Stomach (tissue), 8 donors: ENCODE measurements at regions not wholly inside any gene's neighbourhood (a gene's known extent, or its start where the extent isn't known, plus 50 kb on each side); places are given as distances from the start of the nearest gene placed in this dataset.

Source experiments
- DNase-seq, 2 donors: peaks; one replicate each; pipeline versions ENCODE4 v3.0.0 to v3.0.0-alpha.2; 2013 to 2019
- H3K27ac ChIP-seq, 5 donors: fragments of 200-600 bp in 4 of 5; sonication (generic) in 4 of 5; one replicate each; pipeline ENCODE4 v1.5.1; 2013 to 2019; ENCODE audit warnings: mild to moderate bottlenecking in 1 of 5, moderate library complexity in 1 of 5
- H3K27me3 ChIP-seq, 3 donors: fragments of 200-600 bp; sonication (generic); one replicate each; pipeline ENCODE4 v1.5.1; 2017 to 2019; ENCODE audit warnings: mixed run types in 1 of 3
- H3K36me3 ChIP-seq, 4 donors: fragments of 200-600 bp; sonication (generic); 1 replicate in 3 of 4; 2 replicates in 1 of 4; pipeline ENCODE4 v1.5.1; 2016 to 2019
- H3K4me1 ChIP-seq, 4 donors: fragments of 200-600 bp; sonication (generic); one replicate each; pipeline ENCODE4 v1.5.1; 2016 to 2019
- H3K4me3 ChIP-seq, 4 donors: fragments of 200-600 bp; sonication (generic) in 3 of 4; one replicate each; pipeline ENCODE4 v1.5.1; 2016 to 2019; ENCODE audit warnings: mild to moderate bottlenecking in 1 of 4
- H3K9me3 ChIP-seq, 4 donors: fragments of 200-600 bp; sonication (generic); one replicate each; pipeline ENCODE4 v1.5.1; 2016 to 2019
- EP300 ChIP-seq: sonication (generic); formaldehyde crosslinking; IDR thresholded peaks from one replicate; pipeline ENCODE4 v1.6.1; 2017; ENCODE audit warnings: antibody characterized with exemption
- POLR2A ChIP-seq, 4 donors: fragments of 450-650 bp; IDR thresholded peaks; one replicate each; pipeline ENCODE4 v1.6.1; 2016; ENCODE audit warnings: antibody characterized with exemption in 4 of 4, control low read depth in 2 of 4, mild to moderate bottlenecking in 1 of 4, moderate library complexity in 1 of 4
- POLR2AphosphoS5 ChIP-seq, 3 donors: sonication (generic); formaldehyde crosslinking; IDR thresholded peaks; one replicate each; pipeline ENCODE4 v1.6.1; 2016; ENCODE audit warnings: antibody characterized with exemption in 3 of 3
- WGBS, 5 donors: extraction: QIAGEN DNeasy Blood & Tissue Kit in 3 of 5; methylation state at CpG; one replicate each; pipeline versions ENCODE4 v1.1.5 to v1.1.7; 2013 to 2018; 5-methylcytosine and 5-hydroxymethylcytosine counted together
- intact Hi-C: fragments of 100-400 bp; cut with DNase I; formaldehyde crosslinking; loops from one replicate; pipeline ENCODE4 v1.15.1; 2023; ENCODE audit warnings: low total_unique reads
- TF ChIP-seq, protein P1 (sequence below), 7 experiments: fragments of 450-650 bp in 4 of 7; fragments of 200-600 bp in 3 of 7; sonication (generic) in 3 of 7; IDR thresholded peaks; one replicate each; pipeline ENCODE4 v1.5.1; 2016 to 2019; ENCODE audit warnings: antibody characterized with exemption in 7 of 7, control low read depth in 2 of 7, mild to moderate bottlenecking in 1 of 7
- donor health status: healthy with polysubstance abuse.
- donor health status: Bipolar disorder and iron deficiency.
- donor health status: healthy.

DNA sequence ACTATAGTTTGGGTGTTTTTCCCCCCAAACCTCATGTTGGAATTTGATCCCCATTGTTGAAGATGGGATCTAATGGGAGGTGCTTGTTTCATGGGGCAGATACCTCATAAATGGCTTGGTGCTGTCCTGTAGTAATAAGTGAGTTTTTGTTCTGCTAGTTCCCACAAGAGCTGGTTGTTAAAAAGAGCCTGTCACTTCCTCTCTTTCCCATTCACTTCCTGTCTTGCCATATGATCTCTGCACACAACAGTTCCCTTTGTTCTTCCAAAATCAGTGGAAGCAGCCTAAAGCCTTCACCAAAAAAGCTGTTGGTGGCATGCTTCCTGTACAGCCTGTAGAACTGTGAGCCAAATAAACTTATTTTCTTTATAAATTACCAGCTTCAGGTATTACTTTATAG is 768.2 kb upstream of the VRK2 start:
- DNase-seq, result no peak
- Histone ChIP-seq H3K27me3 (no peaks in the 10 kb centered on the region), H3K4me1 (no peaks in the 10 kb centered on the region), H3K36me3 (no peaks in the 10 kb centered on the region), H3K4me3 (no peak overlapping the region), H3K9me3 (peaks cover 0 to 25% (median 20%) of the 10 kb centered on the region in 4 donors), H3K27ac (no peak overlapping the region)
- intact Hi-C loops, result no loop called here
- TF ChIP-seq POLR2A (IDR thresholded peaks at IDR 0.05) (no peak), POLR2AphosphoS5 (IDR thresholded peaks at IDR 0.05) (no peak), EP300 (no peak)
- TF ChIP-seq, protein P1, sequence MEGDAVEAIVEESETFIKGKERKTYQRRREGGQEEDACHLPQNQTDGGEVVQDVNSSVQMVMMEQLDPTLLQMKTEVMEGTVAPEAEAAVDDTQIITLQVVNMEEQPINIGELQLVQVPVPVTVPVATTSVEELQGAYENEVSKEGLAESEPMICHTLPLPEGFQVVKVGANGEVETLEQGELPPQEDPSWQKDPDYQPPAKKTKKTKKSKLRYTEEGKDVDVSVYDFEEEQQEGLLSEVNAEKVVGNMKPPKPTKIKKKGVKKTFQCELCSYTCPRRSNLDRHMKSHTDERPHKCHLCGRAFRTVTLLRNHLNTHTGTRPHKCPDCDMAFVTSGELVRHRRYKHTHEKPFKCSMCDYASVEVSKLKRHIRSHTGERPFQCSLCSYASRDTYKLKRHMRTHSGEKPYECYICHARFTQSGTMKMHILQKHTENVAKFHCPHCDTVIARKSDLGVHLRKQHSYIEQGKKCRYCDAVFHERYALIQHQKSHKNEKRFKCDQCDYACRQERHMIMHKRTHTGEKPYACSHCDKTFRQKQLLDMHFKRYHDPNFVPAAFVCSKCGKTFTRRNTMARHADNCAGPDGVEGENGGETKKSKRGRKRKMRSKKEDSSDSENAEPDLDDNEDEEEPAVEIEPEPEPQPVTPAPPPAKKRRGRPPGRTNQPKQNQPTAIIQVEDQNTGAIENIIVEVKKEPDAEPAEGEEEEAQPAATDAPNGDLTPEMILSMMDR (IDR thresholded peaks at IDR 0.05), result no peak

DNA sequence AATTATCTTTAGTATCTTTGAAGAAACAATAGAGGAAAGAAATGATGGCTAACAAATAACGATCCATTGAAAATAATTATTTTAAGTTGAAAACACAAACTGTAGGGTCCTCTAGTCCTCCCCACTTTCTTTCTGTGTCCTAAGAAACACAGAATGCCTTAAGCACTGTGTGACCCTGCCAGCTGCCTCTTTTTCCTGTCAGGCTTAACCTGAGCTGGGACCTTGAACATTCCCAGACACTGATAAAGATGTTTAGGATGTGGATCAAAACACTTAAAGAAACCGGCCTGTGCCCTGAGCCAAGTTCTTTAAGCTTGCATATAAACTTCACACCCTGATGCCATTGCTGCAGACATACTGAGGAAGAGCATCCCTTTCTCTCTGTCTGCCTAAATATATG is 755.4 kb upstream of the VRK2 start:
- whole genome bisulfite sequencing, 5 donors, result 49 to 55% (median 51%) methylated on average over 2 of the region's 2 CpGs

DNA sequence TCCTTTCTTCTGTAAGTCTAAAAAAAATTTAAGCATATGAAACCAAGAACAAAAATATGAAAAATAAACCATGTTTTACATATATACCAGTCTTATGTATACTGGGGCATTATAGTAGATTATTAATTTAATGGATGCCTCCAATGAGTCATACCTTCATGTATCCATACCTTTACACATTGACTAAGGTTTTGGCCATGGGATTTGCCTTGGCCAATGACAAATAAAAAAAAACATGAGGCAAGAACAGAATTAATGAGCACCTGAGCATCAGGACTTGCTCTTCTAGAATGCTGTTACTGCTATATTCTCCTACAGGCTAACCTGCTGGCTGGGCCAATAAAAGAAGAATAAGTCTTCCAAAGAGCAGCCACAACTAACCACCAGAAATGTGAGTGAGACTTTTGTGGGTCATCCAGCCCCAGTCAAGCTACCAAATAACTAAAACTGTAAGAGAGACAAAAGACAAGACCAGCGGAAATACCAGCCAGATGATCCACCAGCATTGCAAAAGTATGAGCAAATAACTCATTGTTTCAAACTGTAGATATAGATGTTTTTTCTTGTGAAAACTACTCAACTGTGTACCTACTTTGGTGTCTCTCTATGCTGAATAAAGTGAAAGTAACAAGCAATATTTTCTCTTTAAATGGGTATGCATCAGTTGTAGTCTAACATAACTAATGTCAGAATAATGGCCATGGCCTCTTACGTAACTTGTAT is 749.6 kb upstream of the VRK2 start:
- Histone ChIP-seq H3K9me3 (peaks cover 0 to 6% (median 0%) of the 10 kb centered on the region in 4 donors), H3K27ac (no peak overlapping the region), H3K27me3 (no peaks in the 10 kb centered on the region), H3K4me3 (no peak overlapping the region), H3K36me3 (no peaks in the 10 kb centered on the region), H3K4me1 (no peaks in the 10 kb centered on the region)
- 88 to 96% (median 92%) methylated on average over 2 of the region's 2 CpGs for WGBS, 5 donors
- no peak for TF ChIP-seq POLR2AphosphoS5 (IDR thresholded peaks at IDR 0.05)
- TF ChIP-seq EP300, result no peak
- no peak for TF ChIP-seq POLR2A (IDR thresholded peaks at IDR 0.05)
- TF ChIP-seq, protein P1 (IDR thresholded peaks at IDR 0.05), result no peak
- intact Hi-C loops, result no loop called here
- DNase-seq, result no peak

More for the DNA sequence above, 755.4 kb upstream of the VRK2 start:
- Histone ChIP-seq H3K4me1 (no peaks in the 10 kb centered on the region), H3K4me3 (no peak overlapping the region), H3K9me3 (peaks cover 0 to 6% (median 0%) of the 10 kb centered on the region in 4 donors), H3K27me3 (no peaks in the 10 kb centered on the region), H3K27ac (no peak overlapping the region), H3K36me3 (no peaks in the 10 kb centered on the region)
- DNase-seq, result no peak
- intact Hi-C loops, result no loop called here
- no peak for TF ChIP-seq EP300
- TF ChIP-seq, protein P1 (IDR thresholded peaks at IDR 0.05), result no peak
- no peak for TF ChIP-seq POLR2AphosphoS5 (IDR thresholded peaks at IDR 0.05)
- TF ChIP-seq POLR2A (IDR thresholded peaks at IDR 0.05), result no peak

DNA sequence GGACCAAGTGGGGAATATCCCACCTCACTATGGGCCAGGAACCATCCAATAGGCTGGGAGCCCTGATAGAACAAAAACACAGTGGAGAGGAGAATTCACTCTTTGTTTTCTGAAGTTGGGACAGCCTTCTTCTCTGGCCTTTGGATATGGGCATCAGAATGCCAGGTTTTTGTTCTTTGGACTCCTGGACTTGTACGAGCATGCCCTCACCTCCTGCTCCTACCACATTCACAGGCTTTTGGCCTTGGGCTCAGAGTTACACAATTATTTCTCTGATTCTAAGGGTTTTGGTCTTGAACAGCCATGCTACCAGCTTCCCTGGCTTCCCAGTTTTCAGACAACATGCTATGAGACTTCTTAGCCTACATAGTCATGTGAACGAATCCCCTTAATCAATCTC is 732.9 kb upstream of the VRK2 start:
- Histone ChIP-seq H3K9me3 (no peaks in the 10 kb centered on the region), H3K4me3 (no peak overlapping the region), H3K27me3 (no peaks in the 10 kb centered on the region), H3K27ac (no peak overlapping the region), H3K36me3 (no peaks in the 10 kb centered on the region), H3K4me1 (no peaks in the 10 kb centered on the region)
- DNase-seq, result no peak
- intact Hi-C loops, result no loop called here
- WGBS, 5 donors, result 85 to 92% (median 89%) methylated on average over 2 of the region's 2 CpGs
- TF ChIP-seq, protein P1 (IDR thresholded peaks at IDR 0.05), result no peak
- no peak for TF ChIP-seq POLR2AphosphoS5 (IDR thresholded peaks at IDR 0.05)
- TF ChIP-seq EP300, result no peak
- TF ChIP-seq POLR2A (IDR thresholded peaks at IDR 0.05), result no peak
